ENCODE measurements at regions not wholly inside any gene's neighbourhood (a gene's known extent, or its start where the extent isn't known, plus 50 kb on each side); places are given as distances from the start of the nearest gene placed in this dataset.
A peak's percentile ranks its signal among the peaks of the same experiment; 100 is the strongest.
"Not testable (repeated sequence)": the region's sequence is repeated elsewhere in the genome, so short reads cannot be mapped to it uniquely, and the experiment has no call there.

GRCh38 chr17:68097161-68097805, 61.7 kb downstream of the KPNA2 start:
- DNase-seq (no peak), FAIRE-seq (no peak)
- 76 to 77% (median 77%) methylated on average over 9 of the region's 9 CpGs for WGBS, 3 donors
- H3K36me3 ChIP-seq (ENCODE audit: control insufficient read depth in 3 of 3, insufficient read depth in 2 of 3, low read depth in 1 of 3, low read length in 3 of 3) = no peaks in the 10 kb centered on the region
- H3K4me1 ChIP-seq (ENCODE audit: control insufficient read depth in 3 of 3, insufficient read depth in 2 of 3, low read depth in 1 of 3, low read length in 2 of 3) = peaks cover 0 to 3% (median 0%) of the 10 kb centered on the region in 3 donors
- H3K9me3 ChIP-seq (ENCODE audit: control insufficient read depth in 2 of 2, insufficient read depth in 1 of 2, low read depth in 1 of 2, low read length in 1 of 2) = peaks cover 0 to 6% of the 10 kb centered on the region in 2 donors
- H3K27me3 ChIP-seq (ENCODE audit: control insufficient read depth in 3 of 3, insufficient read depth in 3 of 3, low read length in 3 of 3) = no peaks in the 10 kb centered on the region
- no peak overlapping the region for H3K4me3 ChIP-seq (ENCODE audit: low read depth in 1 of 3, low read length in 3 of 3)
- no peak overlapping the region for H3K27ac ChIP-seq (ENCODE audit: low read depth in 1 of 3, low read length in 2 of 3)

- FAIRE-seq, DNase-seq: not testable (repeated sequence)
- WGBS, 3 donors = 97 to 99% (median 98%) methylated on average over 20 to 29 of the region's 29 CpGs
These were observed 63.8 kb downstream of the KPNA2 start for GRCh38 chr17:68099341-68099753.

GRCh38 chr17:68100000-68100641, 64.6 kb downstream of the KPNA2 start:
- H3K4me1 ChIP-seq (ENCODE audit: control insufficient read depth in 3 of 3, insufficient read depth in 2 of 3, low read depth in 1 of 3, low read length in 2 of 3) = peaks cover 0 to 3% (median 0%) of the 10 kb centered on the region in 3 donors
- no peak for FAIRE-seq
- H3K4me3 ChIP-seq (ENCODE audit: low read depth in 1 of 3, low read length in 3 of 3) = no peak overlapping the region
- peaks cover 0 to 6% of the 10 kb centered on the region in 2 donors for H3K9me3 ChIP-seq (ENCODE audit: control insufficient read depth in 2 of 2, insufficient read depth in 1 of 2, low read depth in 1 of 2, low read length in 1 of 2)
- no peaks in the 10 kb centered on the region for H3K27me3 ChIP-seq (ENCODE audit: control insufficient read depth in 3 of 3, insufficient read depth in 3 of 3, low read length in 3 of 3)
- no peak for DNase-seq
- H3K27ac ChIP-seq (ENCODE audit: low read depth in 1 of 3, low read length in 2 of 3) = no peak overlapping the region
- no peaks in the 10 kb centered on the region for H3K36me3 ChIP-seq (ENCODE audit: control insufficient read depth in 3 of 3, insufficient read depth in 2 of 3, low read depth in 1 of 3, low read length in 3 of 3)
- WGBS, 3 donors = 81 to 90% (median 86%) methylated on average over 17 of the region's 17 CpGs

More at GRCh38 chr17:68099341-68099753, 63.8 kb downstream of the KPNA2 start:
- H3K4me3 ChIP-seq (ENCODE audit: low read depth in 1 of 3, low read length in 3 of 3); H3K27ac ChIP-seq (ENCODE audit: low read depth in 1 of 3, low read length in 2 of 3); H3K36me3 ChIP-seq (ENCODE audit: control insufficient read depth in 3 of 3, insufficient read depth in 2 of 3, low read depth in 1 of 3, low read length in 3 of 3); H3K9me3 ChIP-seq (ENCODE audit: control insufficient read depth in 2 of 2, insufficient read depth in 1 of 2, low read depth in 1 of 2, low read length in 1 of 2); H3K27me3 ChIP-seq (ENCODE audit: control insufficient read depth in 3 of 3, insufficient read depth in 3 of 3, low read length in 3 of 3); H3K4me1 ChIP-seq (ENCODE audit: control insufficient read depth in 3 of 3, insufficient read depth in 2 of 3, low read depth in 1 of 3, low read length in 2 of 3): not testable (repeated sequence)

- Histone ChIP-seq H3K27me3 (ENCODE audit: control insufficient read depth in 3 of 3, insufficient read depth in 3 of 3, low read length in 3 of 3) (no peaks in the 10 kb centered on the region), H3K4me1 (ENCODE audit: control insufficient read depth in 3 of 3, insufficient read depth in 2 of 3, low read depth in 1 of 3, low read length in 2 of 3) (peaks cover 0 to 3% (median 0%) of the 10 kb centered on the region in 3 donors), H3K9me3 (ENCODE audit: control insufficient read depth in 2 of 2, insufficient read depth in 1 of 2, low read depth in 1 of 2, low read length in 1 of 2) (peaks cover 0 to 6% of the 10 kb centered on the region in 2 donors), H3K36me3 (ENCODE audit: control insufficient read depth in 3 of 3, insufficient read depth in 2 of 3, low read depth in 1 of 3, low read length in 3 of 3) (peaks cover 0 to 2% (median 0%) of the 10 kb centered on the region in 3 donors), H3K27ac (ENCODE audit: low read depth in 1 of 3, low read length in 2 of 3) (peak overlapping the region; percentile 82 to 87 (median 85)), H3K4me3 (ENCODE audit: low read depth in 1 of 3, low read length in 3 of 3) (peak overlapping the region; percentile 64 to 79 (median 77))
- FAIRE-seq = no peak
- peak; percentile 91 to 94 for DNase-seq
- WGBS, 3 donors = 4 to 10% (median 5%) methylated on average over 58 to 88 of the region's 88 CpGs
These were observed 65.8 kb downstream of the KPNA2 start for GRCh38 chr17:68101075-68101986.

GRCh38 chr17:68101987-68102314, 66.4 kb downstream of the KPNA2 start:
- FAIRE-seq = no peak

GRCh38 chr17:68102318-68102758, 66.8 kb downstream of the KPNA2 start:
- Histone ChIP-seq H3K27me3 (ENCODE audit: control insufficient read depth in 3 of 3, insufficient read depth in 3 of 3, low read length in 3 of 3) (no peaks in the 10 kb centered on the region), H3K4me1 (ENCODE audit: control insufficient read depth in 3 of 3, insufficient read depth in 2 of 3, low read depth in 1 of 3, low read length in 2 of 3) (peaks cover 0 to 3% (median 0%) of the 10 kb centered on the region in 3 donors), H3K27ac (ENCODE audit: low read depth in 1 of 3, low read length in 2 of 3) (peak overlapping the region; percentile 82 to 87 (median 85)), H3K4me3 (ENCODE audit: low read depth in 1 of 3, low read length in 3 of 3) (peak overlapping the region; percentile 64 to 79 (median 77)), H3K9me3 (ENCODE audit: control insufficient read depth in 2 of 2, insufficient read depth in 1 of 2, low read depth in 1 of 2, low read length in 1 of 2) (peaks cover 0 to 6% of the 10 kb centered on the region in 2 donors), H3K36me3 (ENCODE audit: control insufficient read depth in 3 of 3, insufficient read depth in 2 of 3, low read depth in 1 of 3, low read length in 3 of 3) (peaks cover 0 to 3% (median 0%) of the 10 kb centered on the region in 3 donors)
- DNase-seq (peak; percentile 54 to 67), FAIRE-seq (no peak)
- 0 to 4% (median 2%) methylated on average over 21 of the region's 21 CpGs for WGBS, 3 donors

More at GRCh38 chr17:68101987-68102314, 66.4 kb downstream of the KPNA2 start:
- H3K27ac ChIP-seq (ENCODE audit: low read depth in 1 of 3, low read length in 2 of 3) = peak overlapping the region; percentile 82 to 87 (median 85)
- peaks cover 0 to 3% (median 0%) of the 10 kb centered on the region in 3 donors for H3K36me3 ChIP-seq (ENCODE audit: control insufficient read depth in 3 of 3, insufficient read depth in 2 of 3, low read depth in 1 of 3, low read length in 3 of 3)
- peaks cover 0 to 6% of the 10 kb centered on the region in 2 donors for H3K9me3 ChIP-seq (ENCODE audit: control insufficient read depth in 2 of 2, insufficient read depth in 1 of 2, low read depth in 1 of 2, low read length in 1 of 2)
- WGBS, 3 donors = 0 to 1% (median 0%) methylated on average over 15 to 20 of the region's 20 CpGs
- peak overlapping the region; percentile 64 to 79 (median 77) for H3K4me3 ChIP-seq (ENCODE audit: low read depth in 1 of 3, low read length in 3 of 3)
- H3K27me3 ChIP-seq (ENCODE audit: control insufficient read depth in 3 of 3, insufficient read depth in 3 of 3, low read length in 3 of 3) = no peaks in the 10 kb centered on the region
- H3K4me1 ChIP-seq (ENCODE audit: control insufficient read depth in 3 of 3, insufficient read depth in 2 of 3, low read depth in 1 of 3, low read length in 2 of 3) = peaks cover 0 to 3% (median 0%) of the 10 kb centered on the region in 3 donors
- peak in 1 of 2 donors; percentile 19 for DNase-seq

GRCh38 chr17:68103148-68103547, 67.6 kb downstream of the KPNA2 start:
- H3K36me3 ChIP-seq (ENCODE audit: control insufficient read depth in 3 of 3, insufficient read depth in 2 of 3, low read depth in 1 of 3, low read length in 3 of 3) = peaks cover 0 to 3% (median 0%) of the 10 kb centered on the region in 3 donors
- DNase-seq (peak in 1 of 2 donors; percentile 41), FAIRE-seq (no peak)
- peak overlapping the region in 2 of 3 donors; percentile 11 for H3K27ac ChIP-seq (ENCODE audit: low read depth in 1 of 3, low read length in 2 of 3)
- peaks cover 0 to 3% (median 0%) of the 10 kb centered on the region in 3 donors for H3K4me1 ChIP-seq (ENCODE audit: control insufficient read depth in 3 of 3, insufficient read depth in 2 of 3, low read depth in 1 of 3, low read length in 2 of 3)
- H3K9me3 ChIP-seq (ENCODE audit: control insufficient read depth in 2 of 2, insufficient read depth in 1 of 2, low read depth in 1 of 2, low read length in 1 of 2) = peaks cover 0 to 6% of the 10 kb centered on the region in 2 donors
- H3K4me3 ChIP-seq (ENCODE audit: low read depth in 1 of 3, low read length in 3 of 3) = peak overlapping the region in 2 of 3 donors; percentile 7 to 77
- H3K27me3 ChIP-seq (ENCODE audit: control insufficient read depth in 3 of 3, insufficient read depth in 3 of 3, low read length in 3 of 3) = no peaks in the 10 kb centered on the region

- 92 to 98% (median 98%) methylated on average over 2 of the region's 2 CpGs for WGBS, 3 donors
- no peak overlapping the region for H3K4me3 ChIP-seq (ENCODE audit: low read depth in 1 of 3, low read length in 3 of 3)
- H3K27me3 ChIP-seq (ENCODE audit: control insufficient read depth in 3 of 3, insufficient read depth in 3 of 3, low read length in 3 of 3) = no peaks in the 10 kb centered on the region
- FAIRE-seq (no peak), DNase-seq (no peak)
- peaks cover 0 to 8% (median 0%) of the 10 kb centered on the region in 3 donors for H3K36me3 ChIP-seq (ENCODE audit: control insufficient read depth in 3 of 3, insufficient read depth in 2 of 3, low read depth in 1 of 3, low read length in 3 of 3)
- H3K4me1 ChIP-seq (ENCODE audit: control insufficient read depth in 3 of 3, insufficient read depth in 2 of 3, low read depth in 1 of 3, low read length in 2 of 3) = no peaks in the 10 kb centered on the region
- H3K27ac ChIP-seq (ENCODE audit: low read depth in 1 of 3, low read length in 2 of 3) = no peak overlapping the region
- peaks cover 0 to 4% of the 10 kb centered on the region in 2 donors for H3K9me3 ChIP-seq (ENCODE audit: control insufficient read depth in 2 of 2, insufficient read depth in 1 of 2, low read depth in 1 of 2, low read length in 1 of 2)
These were observed 70.5 kb downstream of the KPNA2 start for GRCh38 chr17:68106085-68106484.
